ENCODE measurements at regions not wholly inside any gene's neighbourhood (a gene's known extent, or its start where the extent isn't known, plus 50 kb on each side); places are given as distances from the start of the nearest gene placed in this dataset.

GRCh38 chr6:163777716-163778115 lies 363.2 kb downstream of the QKI start:
- H3F3A ChIP-seq (ENCODE audit: insufficient read depth, low read length): no peaks in the 10 kb centered on the region
- H3K27ac ChIP-seq (ENCODE audit: low read length): no peak overlapping the region
- no peaks in the 10 kb centered on the region for H3K9me2 ChIP-seq (replicated peaks; ENCODE audit: insufficient read depth, low read length)
- no peaks in the 10 kb centered on the region for H3K9me3 ChIP-seq (replicated peaks; ENCODE audit: insufficient read depth, low read length)
- no peaks in the 10 kb centered on the region for H3K4me1 ChIP-seq (ENCODE audit: low read length)
- H3K4me3 ChIP-seq (ENCODE audit: low read length): no peak overlapping the region
- no peaks in the 10 kb centered on the region for H4K20me1 ChIP-seq (ENCODE audit: insufficient read depth, low read length)
- no peaks in the 10 kb centered on the region for H3K27me3 ChIP-seq (replicated peaks; ENCODE audit: insufficient read depth, low read length)
- H3K4me2 ChIP-seq (ENCODE audit: low read depth, low read length): no peak overlapping the region
- H3K9ac ChIP-seq (ENCODE audit: low read length): no peak overlapping the region
- no peaks in the 10 kb centered on the region for H3K79me2 ChIP-seq (ENCODE audit: low read length)
- no peak for DNase-seq
- H3K36me3 ChIP-seq (replicated peaks; ENCODE audit: insufficient read depth, low read length): no peaks in the 10 kb centered on the region
- no peak overlapping the region for H2AFZ ChIP-seq (ENCODE audit: low read length)
- TF ChIP-seq EZH2phosphoT487 (IDR thresholded peaks at IDR 0.05; ENCODE audit: low read length) (no peak), EZH2 (optimal IDR thresholded peaks at IDR 0.05; ENCODE audit: low read depth, low read length) (no peak), CTCF (IDR thresholded peaks at IDR 0.05; ENCODE audit: low read length) (no peak)

- Histone ChIP-seq H3K9me3 (replicated peaks; ENCODE audit: insufficient read depth, low read length) (no peaks in the 10 kb centered on the region), H3K27ac (ENCODE audit: low read length) (no peak overlapping the region), H4K20me1 (ENCODE audit: insufficient read depth, low read length) (no peaks in the 10 kb centered on the region), H3K27me3 (replicated peaks; ENCODE audit: insufficient read depth, low read length) (no peaks in the 10 kb centered on the region), H3K4me3 (ENCODE audit: low read length) (no peak overlapping the region), H3K79me2 (ENCODE audit: low read length) (no peaks in the 10 kb centered on the region), H3F3A (ENCODE audit: insufficient read depth, low read length) (no peaks in the 10 kb centered on the region), H3K9ac (ENCODE audit: low read length) (no peak overlapping the region), H3K9me2 (replicated peaks; ENCODE audit: insufficient read depth, low read length) (no peaks in the 10 kb centered on the region), H3K36me3 (replicated peaks; ENCODE audit: insufficient read depth, low read length) (no peaks in the 10 kb centered on the region), H2AFZ (ENCODE audit: low read length) (no peak overlapping the region), H3K4me2 (ENCODE audit: low read depth, low read length) (no peak overlapping the region), H3K4me1 (ENCODE audit: low read length) (no peaks in the 10 kb centered on the region)
- TF ChIP-seq EZH2 (optimal IDR thresholded peaks at IDR 0.05; ENCODE audit: low read depth, low read length) (no peak), EZH2phosphoT487 (IDR thresholded peaks at IDR 0.05; ENCODE audit: low read length) (no peak)
- no peak for DNase-seq
These were observed 362.6 kb downstream of the QKI start for GRCh38 chr6:163776906-163777686.

- no peak for DNase-seq
- H2AFZ ChIP-seq (ENCODE audit: low read length): no peak overlapping the region
- H3K27ac ChIP-seq (ENCODE audit: low read length): no peak overlapping the region
- H4K20me1 ChIP-seq (ENCODE audit: insufficient read depth, low read length): no peaks in the 10 kb centered on the region
- no peaks in the 10 kb centered on the region for H3K4me1 ChIP-seq (ENCODE audit: low read length)
- H3K27me3 ChIP-seq (replicated peaks; ENCODE audit: insufficient read depth, low read length): no peaks in the 10 kb centered on the region
- no peaks in the 10 kb centered on the region for H3K9me2 ChIP-seq (replicated peaks; ENCODE audit: insufficient read depth, low read length)
- H3F3A ChIP-seq (ENCODE audit: insufficient read depth, low read length): no peaks in the 10 kb centered on the region
- TF ChIP-seq EZH2phosphoT487 (IDR thresholded peaks at IDR 0.05; ENCODE audit: low read length) (no peak), CTCF (IDR thresholded peaks at IDR 0.05; ENCODE audit: low read length) (no peak), EZH2 (optimal IDR thresholded peaks at IDR 0.05; ENCODE audit: low read depth, low read length) (no peak)
- H3K4me3 ChIP-seq (ENCODE audit: low read length): no peak overlapping the region
- no peaks in the 10 kb centered on the region for H3K36me3 ChIP-seq (replicated peaks; ENCODE audit: insufficient read depth, low read length)
- H3K9me3 ChIP-seq (replicated peaks; ENCODE audit: insufficient read depth, low read length): no peaks in the 10 kb centered on the region
- H3K9ac ChIP-seq (ENCODE audit: low read length): no peak overlapping the region
- H3K79me2 ChIP-seq (ENCODE audit: low read length): no peaks in the 10 kb centered on the region
- no peak overlapping the region for H3K4me2 ChIP-seq (ENCODE audit: low read depth, low read length)
These were observed 361.8 kb downstream of the QKI start for GRCh38 chr6:163776196-163776905.

All from MM.1S (cell line).